NCI-H460 (cell line): ENCODE measurements at regions not wholly inside any gene's neighbourhood (a gene's known extent, or its start where the extent isn't known, plus 50 kb on each side); places are given as distances from the start of the nearest gene placed in this dataset.
"Not testable (repeated sequence)": the region's sequence is repeated elsewhere in the genome, so short reads cannot be mapped to it uniquely, and the experiment has no call there.

Experiments used
- DNase-seq: peaks from one replicate; pipeline ENCODE4 v3.0.0-alpha.2; 2016; ENCODE audit warnings: low read depth; ENCODE audit errors: extremely low read depth

- DNase-seq: no peak
These were observed 138.7 kb downstream of the ENC1 start for GRCh38 chr5:74501674-74502478.

DNA sequence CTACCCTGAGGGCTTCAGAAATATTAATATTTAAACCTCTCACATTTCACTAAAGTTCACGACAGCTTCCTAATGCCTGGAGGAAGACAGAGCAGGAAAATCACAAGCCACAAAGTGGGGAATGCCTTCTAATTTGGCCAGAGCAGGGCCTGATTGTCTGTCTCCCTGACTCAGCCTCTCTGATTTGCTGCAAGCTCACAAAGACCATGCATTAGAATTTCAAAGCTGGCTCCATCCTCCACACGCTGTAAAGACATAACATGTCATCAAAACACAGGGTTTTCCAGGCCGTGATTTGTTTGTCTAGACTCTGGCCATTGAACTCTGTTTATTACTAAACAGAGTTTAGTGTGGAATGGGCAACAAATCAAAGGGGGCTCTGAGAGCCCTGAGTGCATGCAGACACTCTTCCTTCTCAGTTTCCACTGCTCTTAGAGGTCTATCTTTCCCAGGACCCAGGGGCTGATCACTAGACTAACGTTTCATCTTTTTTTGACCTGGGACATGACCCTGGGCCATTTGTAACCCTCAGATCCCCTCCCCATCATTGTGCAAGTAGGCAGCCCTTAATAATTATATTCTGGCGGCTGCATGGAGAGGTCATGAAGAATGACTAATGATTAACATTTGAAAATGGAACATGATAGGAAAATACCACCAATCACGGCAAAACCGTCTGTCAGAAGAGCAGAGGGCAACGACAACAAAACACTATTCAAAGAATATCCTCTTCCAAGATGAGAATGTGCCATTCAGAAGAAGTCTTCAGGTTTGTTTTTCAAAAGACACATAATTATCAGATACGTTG, 140.2 kb downstream of the ENC1 start:
- DNase-seq: no peak

DNA sequence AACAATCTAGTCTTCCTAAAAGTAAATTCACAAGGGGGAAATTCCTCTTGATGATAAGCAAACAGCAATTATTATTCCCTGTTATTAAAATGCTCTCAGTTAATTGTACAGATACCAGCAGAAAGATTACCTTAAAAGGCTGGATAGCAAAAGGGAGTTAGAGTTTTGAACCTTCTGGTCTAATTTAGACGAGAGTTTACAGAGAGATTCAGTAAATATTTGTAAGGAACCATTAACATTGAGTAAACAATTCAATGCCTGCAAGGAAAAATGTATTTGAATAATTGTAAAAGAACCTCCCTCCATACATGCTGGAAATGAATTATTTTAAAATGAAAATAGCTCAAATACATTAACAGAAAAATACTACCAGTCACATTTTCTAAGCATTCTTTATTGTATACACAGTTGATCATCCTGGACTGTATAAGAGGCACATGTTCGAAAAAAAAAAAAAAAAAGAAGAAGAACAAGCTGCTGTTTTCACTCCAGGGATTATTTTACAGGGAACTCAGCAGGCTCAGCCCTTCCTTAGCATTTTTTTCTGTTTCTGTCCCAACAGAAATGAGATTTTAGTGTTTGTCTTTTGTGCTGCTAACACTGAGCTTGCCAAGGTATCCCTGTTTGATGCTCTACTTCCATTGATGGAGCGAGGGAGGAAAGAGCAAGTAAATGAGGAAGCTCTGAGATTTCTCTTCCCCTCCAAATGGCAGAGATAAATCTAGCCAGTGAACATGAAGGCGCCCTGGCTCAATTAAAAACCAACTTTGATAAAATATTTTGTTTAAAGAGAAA, 141.1 kb downstream of the ENC1 start:
- no peak for DNase-seq

- DNase-seq: no peak
These were observed 142.8 kb downstream of the ENC1 start for GRCh38 chr5:74497706-74498105.

GRCh38 chr5:74493411-74493810, 147.1 kb downstream of the ENC1 start:
- DNase-seq: no peak

DNA sequence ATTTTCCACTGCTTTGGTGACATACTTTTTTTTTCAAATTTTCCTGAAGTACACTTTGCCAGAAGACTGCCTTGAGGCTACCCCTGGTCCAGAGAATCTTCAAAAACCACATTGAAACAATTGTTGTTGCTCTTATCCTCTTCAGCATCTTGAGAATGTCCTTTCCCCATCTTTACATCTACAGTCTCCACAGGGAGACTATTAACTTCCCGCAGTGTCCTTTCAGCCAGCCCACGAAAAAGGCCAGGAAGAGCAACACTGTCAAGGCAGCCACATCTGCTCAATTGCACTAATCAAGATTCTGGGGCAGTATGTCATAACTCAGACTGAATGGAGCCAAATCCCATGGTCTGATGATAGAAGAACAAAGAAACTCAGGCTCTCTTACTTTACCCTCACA, 148.3 kb downstream of the ENC1 start:
- no peak for DNase-seq

DNA sequence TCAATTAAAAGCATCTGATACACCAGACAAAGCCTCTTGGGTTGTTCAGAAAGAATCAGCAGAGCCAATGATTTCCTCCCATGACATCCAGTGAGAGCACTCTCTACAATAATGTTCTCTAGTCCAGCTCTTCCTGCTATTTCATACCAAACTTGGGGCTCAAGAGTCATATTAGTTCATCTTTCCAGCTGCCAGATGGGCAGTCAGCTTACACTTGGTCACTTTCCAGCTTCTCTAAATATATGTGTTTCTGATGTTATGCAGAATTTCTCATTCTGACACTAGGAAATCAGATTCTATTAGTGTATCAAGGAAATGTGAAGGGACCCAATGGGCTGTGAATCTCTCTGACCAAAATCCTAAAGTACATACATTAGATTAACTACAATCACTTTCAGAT, 148.9 kb downstream of the ENC1 start:
- DNase-seq: no peak

DNA sequence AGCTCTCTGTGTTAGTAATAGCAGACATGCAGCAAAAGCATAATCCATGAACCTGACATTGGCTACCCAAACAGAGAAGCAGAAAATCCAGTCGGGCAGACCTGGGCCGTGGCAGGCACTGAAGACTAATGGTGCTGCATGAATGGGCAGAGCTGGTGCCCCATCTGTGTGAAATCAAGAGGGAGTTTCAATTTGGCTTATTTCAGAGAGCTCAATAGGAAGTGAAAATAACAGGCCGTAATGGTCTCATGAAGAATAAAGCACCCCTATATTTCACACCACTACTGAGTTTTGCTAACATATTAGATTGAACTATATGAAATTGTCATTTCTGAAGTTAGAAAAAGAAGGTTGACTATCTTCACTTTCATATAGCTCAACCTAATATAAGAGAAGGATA, 149.7 kb downstream of the ENC1 start:
- no peak for DNase-seq

- no peak for DNase-seq
These were observed 157.5 kb downstream of the ENC1 start for GRCh38 chr5:74482990-74483389.

- no peak for DNase-seq
These were observed 158.0 kb downstream of the ENC1 start for GRCh38 chr5:74482523-74482922.

DNA sequence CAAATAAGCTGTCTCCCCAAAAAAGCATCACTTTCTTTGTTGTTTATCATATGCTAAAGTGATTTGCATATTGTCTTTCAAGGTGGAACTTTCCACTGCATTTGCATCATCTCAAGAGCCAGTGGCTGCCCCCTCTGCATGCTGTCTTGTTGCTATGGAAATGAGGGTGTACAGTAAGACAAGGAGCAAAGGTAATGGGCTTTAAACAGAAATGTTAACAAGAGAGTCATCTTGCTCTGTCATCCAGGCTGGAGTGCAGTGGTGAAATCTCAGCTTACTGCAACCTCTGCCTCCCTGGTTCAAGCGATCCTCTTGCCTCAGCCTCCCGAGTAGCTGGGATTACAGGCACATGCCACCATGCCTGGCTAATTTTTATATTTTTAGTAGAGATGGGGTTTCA, 159.2 kb downstream of the ENC1 start:
- DNase-seq: not testable (repeated sequence)

DNA sequence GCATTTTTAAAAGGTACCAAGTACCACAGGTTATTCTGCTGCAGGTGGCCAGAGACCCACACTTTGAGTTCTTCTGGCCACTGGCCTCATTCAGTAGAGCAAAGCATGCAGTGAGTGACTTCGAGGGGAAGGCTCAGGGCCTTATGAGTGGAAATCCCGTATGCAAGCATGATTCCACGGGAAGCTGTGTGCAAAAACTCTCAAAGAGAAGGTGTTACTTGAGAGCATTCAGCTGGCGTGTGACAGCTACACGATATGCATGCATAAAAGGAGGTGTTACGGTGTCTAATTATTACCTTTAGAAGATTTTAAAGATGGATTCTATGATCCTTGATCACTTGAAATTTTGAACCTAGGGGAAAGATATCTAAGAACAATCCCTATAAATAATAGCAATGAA, 160.3 kb downstream of the ENC1 start:
- no peak for DNase-seq

GRCh38 chr5:74478328-74478727, 162.2 kb downstream of the ENC1 start:
- DNase-seq: no peak

- no peak for DNase-seq
These were observed 162.8 kb downstream of the ENC1 start for GRCh38 chr5:74477761-74478160.

DNA sequence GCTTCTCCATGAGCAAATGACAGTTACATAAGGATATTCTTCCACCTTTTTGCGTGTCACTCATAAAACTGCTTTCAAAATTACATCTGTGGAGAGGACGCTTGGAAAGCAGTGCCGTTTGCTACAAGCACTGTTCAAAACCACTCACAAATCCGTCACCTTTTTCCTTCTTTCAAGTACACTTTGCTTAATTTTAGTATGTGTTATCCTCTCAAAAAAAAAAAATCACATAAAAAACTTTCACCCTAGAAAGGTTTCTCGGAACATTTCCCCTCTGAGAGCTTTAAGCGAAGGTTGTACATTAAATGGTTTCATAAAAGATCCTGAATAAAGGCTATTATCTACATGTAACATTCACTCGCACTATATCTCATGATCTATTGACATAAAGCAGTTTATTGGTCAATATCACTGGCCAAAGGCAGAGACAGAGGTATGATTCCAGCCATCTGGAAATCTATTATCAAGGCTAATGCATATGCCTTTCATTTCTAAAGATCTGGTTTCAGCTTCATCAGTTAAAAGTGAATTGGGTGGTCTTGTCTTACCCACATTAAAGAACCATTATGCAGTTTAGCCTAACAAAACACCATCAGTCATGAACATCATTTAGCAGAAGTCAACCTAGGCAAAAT, 163.6 kb downstream of the ENC1 start:
- DNase-seq: no peak

GRCh38 chr5:74476046-74476818, 164.3 kb downstream of the ENC1 start:
- DNase-seq: no peak

DNA sequence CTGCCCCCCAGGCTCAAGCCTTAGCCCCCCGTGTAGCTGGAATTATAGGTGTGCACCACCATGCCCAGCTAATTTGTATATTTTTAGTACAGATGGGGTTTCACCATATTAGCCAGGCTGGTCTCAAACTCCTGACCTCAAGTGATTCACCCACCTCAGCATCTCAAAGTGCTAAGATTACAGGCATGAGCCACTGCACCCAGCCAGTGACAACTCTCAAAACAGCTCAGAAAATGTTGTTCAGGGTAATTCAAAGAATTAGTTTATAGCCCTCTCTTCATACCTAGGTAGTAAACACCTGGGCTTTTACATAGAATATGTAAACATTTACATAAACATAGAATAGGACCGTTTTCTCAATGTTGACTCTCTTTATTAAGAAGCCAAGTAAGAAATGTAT, 168.7 kb downstream of the ENC1 start:
- no peak for DNase-seq

GRCh38 chr5:74469234-74469994, 171.1 kb downstream of the ENC1 start:
- no peak for DNase-seq

- DNase-seq: no peak
These were observed 172.1 kb downstream of the ENC1 start for GRCh38 chr5:74468421-74468820.
